Left ventricle myocardium inferior (tissue), 1 donor: ENCODE measurements at regions not wholly inside any gene's neighbourhood (a gene's known extent, or its start where the extent isn't known, plus 50 kb on each side); places are given as distances from the start of the nearest gene placed in this dataset.

Experiments
- DNase-seq: peaks from one replicate; pipeline ENCODE4 v3.0.0-alpha.2; 2020
- H3K27ac ChIP-seq: fragments of 200-600 bp; replicated peaks from 2 replicates; pipeline ENCODE4 v1.8.0; 2021
- H3K27me3 ChIP-seq: fragments of 200-600 bp; 2 replicates; pipeline ENCODE4 v1.8.0; 2021; ENCODE audit warnings: low read depth
- H3K36me3 ChIP-seq: fragments of 200-600 bp; 2 replicates; pipeline ENCODE4 v1.8.0; 2021
- H3K4me1 ChIP-seq: fragments of 200-600 bp; 2 replicates; pipeline ENCODE4 v1.8.0; 2021
- H3K4me3 ChIP-seq: fragments of 200-600 bp; 2 replicates; pipeline ENCODE4 v1.8.0; 2021; ENCODE audit warnings: mild to moderate bottlenecking, moderate library complexity
- H3K9me3 ChIP-seq: fragments of 200-600 bp; replicated peaks from 2 replicates; pipeline ENCODE4 v1.8.0; 2021
- intact Hi-C: fragments of 100-400 bp; cut with micrococcal nuclease; formaldehyde crosslinking; loops from one replicate; pipeline ENCODE4 v1.11.0; 2022
- TF ChIP-seq, protein P1 (sequence below): fragments of 200-600 bp; IDR thresholded peaks from 2 replicates; pipeline ENCODE4 v1.8.0; 2021; ENCODE audit warnings: antibody characterized with exemption, mild to moderate bottlenecking, borderline replicate concordance
- donor health status: DM: no; HTN: yes; CAD: no; lungs with severe emphysema.

GRCh38 chr5:67673180-67673579 is 476.6 kb upstream of the CD180 start:
- no peak for DNase-seq
- Histone ChIP-seq H3K27ac (peak overlapping the region; percentile 24), H3K36me3 (no peaks in the 10 kb centered on the region), H3K9me3 (no peaks in the 10 kb centered on the region), H3K27me3 (no peaks in the 10 kb centered on the region), H3K4me3 (no peak overlapping the region), H3K4me1 (peaks cover 18% of the 10 kb centered on the region)
- TF ChIP-seq, protein P1, sequence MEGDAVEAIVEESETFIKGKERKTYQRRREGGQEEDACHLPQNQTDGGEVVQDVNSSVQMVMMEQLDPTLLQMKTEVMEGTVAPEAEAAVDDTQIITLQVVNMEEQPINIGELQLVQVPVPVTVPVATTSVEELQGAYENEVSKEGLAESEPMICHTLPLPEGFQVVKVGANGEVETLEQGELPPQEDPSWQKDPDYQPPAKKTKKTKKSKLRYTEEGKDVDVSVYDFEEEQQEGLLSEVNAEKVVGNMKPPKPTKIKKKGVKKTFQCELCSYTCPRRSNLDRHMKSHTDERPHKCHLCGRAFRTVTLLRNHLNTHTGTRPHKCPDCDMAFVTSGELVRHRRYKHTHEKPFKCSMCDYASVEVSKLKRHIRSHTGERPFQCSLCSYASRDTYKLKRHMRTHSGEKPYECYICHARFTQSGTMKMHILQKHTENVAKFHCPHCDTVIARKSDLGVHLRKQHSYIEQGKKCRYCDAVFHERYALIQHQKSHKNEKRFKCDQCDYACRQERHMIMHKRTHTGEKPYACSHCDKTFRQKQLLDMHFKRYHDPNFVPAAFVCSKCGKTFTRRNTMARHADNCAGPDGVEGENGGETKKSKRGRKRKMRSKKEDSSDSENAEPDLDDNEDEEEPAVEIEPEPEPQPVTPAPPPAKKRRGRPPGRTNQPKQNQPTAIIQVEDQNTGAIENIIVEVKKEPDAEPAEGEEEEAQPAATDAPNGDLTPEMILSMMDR, result no peak
- intact Hi-C loops, result no loop called here

GRCh38 chr5:67672636-67673035 is 476.0 kb upstream of the CD180 start:
- H3K4me3 ChIP-seq, result no peak overlapping the region
- peaks cover 18% of the 10 kb centered on the region for H3K4me1 ChIP-seq
- no peaks in the 10 kb centered on the region for H3K36me3 ChIP-seq
- peak overlapping the region; percentile 24 for H3K27ac ChIP-seq
- no peak for DNase-seq
- TF ChIP-seq, protein P1, result no peak
- no peaks in the 10 kb centered on the region for H3K27me3 ChIP-seq
- no peaks in the 10 kb centered on the region for H3K9me3 ChIP-seq
- intact Hi-C loops, result no loop called here

- Histone ChIP-seq H3K4me3 (no peak overlapping the region), H3K36me3 (no peaks in the 10 kb centered on the region), H3K9me3 (peaks cover 17% of the 10 kb centered on the region), H3K27me3 (no peaks in the 10 kb centered on the region), H3K27ac (no peak overlapping the region), H3K4me1 (peaks cover 11% of the 10 kb centered on the region)
- TF ChIP-seq, protein P1, result no peak
- intact Hi-C loops, result no loop called here
- DNase-seq, result no peak
These were observed 473.3 kb upstream of the CD180 start for GRCh38 chr5:67669916-67670315.

DNA sequence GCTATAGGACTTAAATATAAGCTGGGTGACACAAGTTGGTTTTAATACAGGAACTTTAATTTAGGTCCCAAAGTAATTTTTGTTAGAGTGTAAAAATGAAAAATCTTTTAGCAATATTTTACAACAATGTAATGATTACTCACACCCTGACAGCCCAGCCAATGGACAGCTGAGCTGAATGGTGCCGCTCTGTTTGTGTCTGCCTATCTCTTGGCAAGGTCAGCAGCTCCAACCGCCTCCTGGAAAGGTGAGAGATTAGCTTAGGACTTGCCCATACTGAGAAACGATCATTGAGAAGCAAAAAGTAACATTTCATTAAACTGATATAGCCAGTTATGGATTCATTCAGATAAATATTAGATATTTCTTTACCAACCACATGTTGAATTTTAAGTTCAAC is 463.6 kb upstream of the CD180 start:
- H3K4me3 ChIP-seq, result no peak overlapping the region
- intact Hi-C loops, result no loop called here
- H3K36me3 ChIP-seq, result no peaks in the 10 kb centered on the region
- H3K9me3 ChIP-seq, result peaks cover 12% of the 10 kb centered on the region
- peaks cover 9% of the 10 kb centered on the region for H3K4me1 ChIP-seq
- TF ChIP-seq, protein P1, result no peak
- peak overlapping the region; percentile 4 for H3K27ac ChIP-seq
- no peaks in the 10 kb centered on the region for H3K27me3 ChIP-seq
- DNase-seq, result no peak

GRCh38 chr5:67659288-67659687 is 462.7 kb upstream of the CD180 start:
- no peaks in the 10 kb centered on the region for H3K27me3 ChIP-seq
- intact Hi-C loops, result no loop called here
- DNase-seq, result no peak
- no peak overlapping the region for H3K4me3 ChIP-seq
- peaks cover 12% of the 10 kb centered on the region for H3K9me3 ChIP-seq
- H3K36me3 ChIP-seq, result no peaks in the 10 kb centered on the region
- TF ChIP-seq, protein P1, result no peak
- H3K27ac ChIP-seq, result peak overlapping the region; percentile 4
- H3K4me1 ChIP-seq, result peaks cover 9% of the 10 kb centered on the region

- Histone ChIP-seq H3K27ac (no peak overlapping the region), H3K4me3 (no peak overlapping the region)
- intact Hi-C loops, result no loop called here
These were observed 460.5 kb upstream of the CD180 start for GRCh38 chr5:67657055-67657454.

More at GRCh38 chr5:67657055-67657454, 460.5 kb upstream of the CD180 start:
- Histone ChIP-seq H3K9me3 (peaks cover 6% of the 10 kb centered on the region), H3K4me1 (peaks cover 14% of the 10 kb centered on the region), H3K36me3 (no peaks in the 10 kb centered on the region), H3K27me3 (no peaks in the 10 kb centered on the region)
- no peak for DNase-seq
- TF ChIP-seq, protein P1, result no peak
